CD14-positive monocyte (primary cell): ENCODE measurements at regions not wholly inside any gene's neighbourhood (a gene's known extent, or its start where the extent isn't known, plus 50 kb on each side); places are given as distances from the start of the nearest gene placed in this dataset.

Experiments used
- DNase-seq, 3 donors: peaks; one replicate each; pipeline ENCODE4 v3.0.0-alpha.2; 2011 to 2022
- H2AFZ ChIP-seq: 2 replicates; pipeline ENCODE4 v1.6.0; 2012; ENCODE audit warnings: mild to moderate bottlenecking, low read depth, low read length, inconsistent platforms; ENCODE audit not compliant: insufficient read depth, poor library complexity, severe bottlenecking
- H3K27ac ChIP-seq, 2 donors: 1 replicate in 1 of 2; 2 replicates in 1 of 2; pipeline ENCODE4 v1.5.1; 2012 to 2013; ENCODE audit warnings: low read length in 2 of 2, control low read depth in 1 of 2, inconsistent platforms in 1 of 2, low read depth in 1 of 2, mild to moderate bottlenecking in 1 of 2
- H3K27me3 ChIP-seq, 2 donors: one replicate each; pipeline versions ENCODE4 v1.6.0 to v1.6.1; 2011 to 2013; ENCODE audit warnings: low read length in 2 of 2; ENCODE audit not compliant: control insufficient read depth in 2 of 2, insufficient read depth in 2 of 2
- H3K36me3 ChIP-seq, 2 donors: replicated peaks in 1 of 2; 1 replicate in 1 of 2; 2 replicates in 1 of 2; pipeline versions ENCODE4 v1.5.1 to v1.6.1; 2012 to 2013; ENCODE audit warnings: low read length in 2 of 2, control low read depth in 1 of 2, inconsistent platforms in 1 of 2, mild to moderate bottlenecking in 1 of 2; ENCODE audit not compliant: insufficient read depth in 2 of 2, control insufficient read depth in 1 of 2
- H3K4me1 ChIP-seq, 2 donors: 1 replicate in 1 of 2; 2 replicates in 1 of 2; pipeline versions ENCODE4 v1.5.1 to v1.6.1; 2012 to 2013; ENCODE audit warnings: low read length in 2 of 2, control low read depth in 1 of 2, inconsistent platforms in 1 of 2, mild to moderate bottlenecking in 1 of 2, moderate library complexity in 1 of 2; ENCODE audit not compliant: insufficient read depth in 2 of 2, control insufficient read depth in 1 of 2
- H3K4me2 ChIP-seq: replicated peaks from 2 replicates; pipeline ENCODE3; 2012; ENCODE audit warnings: low read length, moderate library complexity, mild to moderate bottlenecking; ENCODE audit not compliant: poor library complexity, severe bottlenecking; ENCODE audit errors: extremely low read depth
- H3K4me3 ChIP-seq, 3 experiments: fragments of 200-600 bp in 1 of 3; sonication (generic) in 1 of 3; replicated peaks in 1 of 3; 1 replicate in 2 of 3; 2 replicates in 1 of 3; pipeline ENCODE4 v1.5.1; 2011 to 2013; ENCODE audit warnings: low read length in 3 of 3, mild to moderate bottlenecking in 3 of 3, control low read depth in 2 of 3, low read depth in 2 of 3, inconsistent platforms in 1 of 3, moderate library complexity in 1 of 3
- H3K79me2 ChIP-seq: 2 replicates; pipeline ENCODE4 v1.6.0; 2012; ENCODE audit warnings: mild to moderate bottlenecking, control low read depth, inconsistent platforms, low read length, moderate library complexity; ENCODE audit not compliant: insufficient read depth
- H3K9ac ChIP-seq: 2 replicates; pipeline ENCODE4 v1.6.0; 2017; ENCODE audit warnings: low read length, mild to moderate bottlenecking; ENCODE audit not compliant: insufficient read depth, poor library complexity, severe bottlenecking
- H3K9me3 ChIP-seq, 2 donors: replicated peaks in 1 of 2; 1 replicate in 1 of 2; 2 replicates in 1 of 2; pipeline versions ENCODE4 v1.5.1 to v1.6.1; 2012 to 2013; ENCODE audit warnings: low read length in 2 of 2, control low read depth in 1 of 2; ENCODE audit not compliant: control insufficient read depth in 1 of 2, insufficient read depth in 1 of 2
- H4K20me1 ChIP-seq: 2 replicates; pipeline ENCODE4 v1.6.0; 2012; ENCODE audit warnings: mild to moderate bottlenecking, low read length, control low read depth, moderate library complexity; ENCODE audit not compliant: insufficient read depth
- H3K27ac Mint-ChIP-seq, 7 donors: one replicate each; pipeline ENCODE4 v1.8.0; 2020; ENCODE audit warnings: mild to moderate bottlenecking in 7 of 7, mixed read lengths in 7 of 7, moderate library complexity in 6 of 7, inconsistent platforms in 2 of 7
- H3K27me3 Mint-ChIP-seq, 3 donors: one replicate each; pipeline ENCODE4 v1.8.0; 2021 to 2022; ENCODE audit warnings: low read depth in 3 of 3, mild to moderate bottlenecking in 3 of 3, mixed read lengths in 3 of 3, moderate library complexity in 3 of 3, inconsistent platforms in 1 of 3
- H3K36me3 Mint-ChIP-seq, 2 donors: one replicate each; pipeline ENCODE4 v1.8.0; 2020; ENCODE audit warnings: mixed read lengths in 2 of 2, inconsistent platforms in 1 of 2, mild to moderate bottlenecking in 1 of 2
- H3K4me1 Mint-ChIP-seq: one replicate; pipeline ENCODE4 v1.8.0; 2020; ENCODE audit warnings: mild to moderate bottlenecking, mixed read lengths
- H3K4me3 Mint-ChIP-seq, 2 donors: one replicate each; pipeline ENCODE4 v1.8.0; 2020; ENCODE audit warnings: mild to moderate bottlenecking in 2 of 2, mixed read lengths in 2 of 2, moderate library complexity in 1 of 2
- H3K9me3 Mint-ChIP-seq, 7 donors: one replicate each; pipeline ENCODE4 v1.8.0; 2020 to 2022; ENCODE audit warnings: mixed read lengths in 7 of 7, mild to moderate bottlenecking in 6 of 7, moderate library complexity in 6 of 7, inconsistent platforms in 2 of 7
- CTCF ChIP-seq: fragments of 200-600 bp; IDR thresholded peaks from one replicate; pipeline ENCODE4 v1.8.0; 2022; ENCODE audit warnings: antibody characterized with exemption, mild to moderate bottlenecking
- WGBS: methylation state at CpG from one replicate; pipeline ENCODE4 v1.1.5; 2013; ENCODE audit warnings: missing lambda C conversion rate; ENCODE audit not compliant: insufficient coverage; 5-methylcytosine and 5-hydroxymethylcytosine counted together
- intact Hi-C, 2 donors: fragments of 100-400 bp; cut with micrococcal nuclease; formaldehyde crosslinking; loops; one replicate each; pipeline versions ENCODE4 v1.15.0 to v1.15.1; 2023

DNA sequence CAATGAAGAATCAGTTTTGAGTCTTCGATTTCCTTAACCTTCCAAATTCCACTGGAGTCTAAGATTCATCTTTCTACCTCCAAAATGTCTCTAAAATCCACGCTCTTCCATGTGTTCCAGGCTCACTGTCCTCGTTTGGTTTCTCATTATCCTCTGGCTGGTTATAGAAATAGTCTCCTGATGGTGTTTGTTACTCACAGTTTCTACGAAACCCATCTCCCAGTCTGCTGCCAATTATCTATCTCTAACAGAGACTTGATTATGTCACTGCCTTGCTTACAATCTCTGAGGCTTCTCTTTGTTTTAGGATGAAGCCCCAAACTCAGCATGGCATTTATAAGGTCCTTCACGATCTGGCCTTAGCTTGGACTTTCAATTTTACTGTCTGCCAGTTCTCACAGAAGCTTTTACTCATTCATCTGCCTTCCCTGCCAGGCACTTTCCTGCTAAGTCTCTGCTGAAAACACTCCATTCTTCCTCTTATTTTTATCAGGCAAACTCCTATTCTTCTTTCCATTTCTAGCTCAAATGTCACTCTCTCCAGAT lies 339.6 kb upstream of the SGCD start:
- Mint-ChIP-seq H3K4me1 (no peaks in the 10 kb centered on the region), H3K9me3 (peaks cover 0 to 3% (median 0%) of the 10 kb centered on the region in 7 donors), H3K27ac (no peak overlapping the region), H3K27me3 (peaks cover 0 to 2% (median 0%) of the 10 kb centered on the region in 3 donors), H3K4me3 (no peak overlapping the region), H3K36me3 (no peaks in the 10 kb centered on the region)
- H3K4me1 ChIP-seq, result no peaks in the 10 kb centered on the region
- H3K4me2 ChIP-seq, result no peak overlapping the region
- no peak for DNase-seq
- no peak overlapping the region for H3K4me3 ChIP-seq
- peaks cover 0 to 4% of the 10 kb centered on the region in 2 donors for H3K9me3 ChIP-seq
- no peaks in the 10 kb centered on the region for H3K27me3 ChIP-seq
- H2AFZ ChIP-seq, result no peak overlapping the region
- TF ChIP-seq CTCF, result no peak
- H3K9ac ChIP-seq, result no peak overlapping the region
- no peak overlapping the region for H3K27ac ChIP-seq
- H4K20me1 ChIP-seq, result no peaks in the 10 kb centered on the region
- intact Hi-C loops, result no loop called here
- 81% methylated on average over 2 of the region's 5 CpGs for WGBS
- no peaks in the 10 kb centered on the region for H3K36me3 ChIP-seq
- H3K79me2 ChIP-seq, result no peaks in the 10 kb centered on the region

DNA sequence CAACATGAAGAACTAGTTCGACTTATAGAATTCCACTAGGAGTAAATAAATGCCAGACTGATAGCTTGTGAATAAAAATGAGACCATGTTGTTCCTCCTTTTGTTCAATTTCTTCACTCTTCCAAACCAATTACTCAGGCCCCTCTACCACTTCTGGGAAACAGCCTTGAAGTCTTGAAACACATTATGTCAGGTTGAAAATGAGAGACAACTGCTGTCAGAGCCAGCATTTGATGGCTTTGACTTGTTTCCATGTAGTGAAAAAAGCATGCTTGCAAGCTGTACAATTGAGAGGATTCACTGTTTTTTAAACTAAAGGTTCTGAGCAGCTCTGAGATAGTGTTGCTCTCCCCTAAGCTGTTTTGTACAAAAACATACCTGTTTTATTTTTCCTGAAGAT lies 337.1 kb upstream of the SGCD start:
- no peaks in the 10 kb centered on the region for H3K79me2 ChIP-seq
- H3K4me3 ChIP-seq, result no peak overlapping the region
- no peak for DNase-seq
- no peaks in the 10 kb centered on the region for H3K27me3 Mint-ChIP-seq
- H3K9me3 ChIP-seq, result peaks cover 0 to 3% of the 10 kb centered on the region in 2 donors
- no peak overlapping the region for H3K27ac ChIP-seq
- H3K4me1 Mint-ChIP-seq, result no peaks in the 10 kb centered on the region
- H3K4me3 Mint-ChIP-seq, result no peak overlapping the region
- no peak overlapping the region for H3K27ac Mint-ChIP-seq
- H3K36me3 Mint-ChIP-seq, result no peaks in the 10 kb centered on the region
- no peak for TF ChIP-seq CTCF
- no peak overlapping the region for H3K9ac ChIP-seq
- no peak overlapping the region for H3K4me2 ChIP-seq
- intact Hi-C loops, result loop anchor here in 1 of 2 donors (10.0 kb wide), 1 partner anchor 585 kb away; no protein-coding TSS in a partner anchor
- H3K9me3 Mint-ChIP-seq, result peaks cover 0 to 5% (median 1%) of the 10 kb centered on the region in 7 donors
- no peaks in the 10 kb centered on the region for H3K36me3 ChIP-seq
- WGBS, result no CpG with 5 or more reads among the region's 1 CpG
- H4K20me1 ChIP-seq, result no peaks in the 10 kb centered on the region
- no peak overlapping the region for H2AFZ ChIP-seq
- H3K27me3 ChIP-seq, result no peaks in the 10 kb centered on the region
- H3K4me1 ChIP-seq, result no peaks in the 10 kb centered on the region
